IMR-90 (cell line): ENCODE measurements at regions not wholly inside any gene's neighbourhood (a gene's known extent, or its start where the extent isn't known, plus 50 kb on each side); places are given as distances from the start of the nearest gene placed in this dataset.

ENCODE experiments used
- CEBPB ChIP-seq: IDR thresholded peaks from 2 replicates; pipeline ENCODE4 v1.6.1; 2012; ENCODE audit warnings: low read depth, low read length, improper control_type of control experiment
- CHD1 ChIP-seq: IDR thresholded peaks from 2 replicates; pipeline ENCODE4 v1.6.1; 2012; ENCODE audit warnings: low read depth, low read length, improper control_type of control experiment
- CTCF ChIP-seq: conservative IDR thresholded peaks from 2 replicates; pipeline ENCODE4 v1.5.1; 2012; ENCODE audit warnings: mild to moderate bottlenecking, low read depth, low read length, improper control_type of control experiment
- FOS ChIP-seq: fragments of 150-350 bp; IDR thresholded peaks from 2 replicates; pipeline ENCODE4 v1.6.1; 2016; ENCODE audit warnings: low read depth, low read length
- MAZ ChIP-seq: IDR thresholded peaks from 2 replicates; pipeline ENCODE4 v1.6.1; 2012; ENCODE audit warnings: low read depth, mild to moderate bottlenecking, low read length, improper control_type of control experiment, moderate library complexity, borderline replicate concordance
- MXI1 ChIP-seq: IDR thresholded peaks from 2 replicates; pipeline ENCODE4 v1.6.1; 2012; ENCODE audit warnings: low read depth, mild to moderate bottlenecking, low read length, moderate library complexity, borderline replicate concordance
- POLR2A ChIP-seq: IDR thresholded peaks from 2 replicates; pipeline ENCODE4 v1.6.1; 2012; ENCODE audit warnings: mild to moderate bottlenecking, low read depth, low read length
- RAD21 ChIP-seq: IDR thresholded peaks from 2 replicates; pipeline ENCODE4 v1.6.1; 2012; ENCODE audit warnings: low read length, improper control_type of control experiment
- RCOR1 ChIP-seq: IDR thresholded peaks from 2 replicates; pipeline ENCODE4 v1.6.1; 2012; ENCODE audit warnings: mild to moderate bottlenecking, low read length, improper control_type of control experiment; ENCODE audit not compliant: insufficient replicate concordance
- RFX5 ChIP-seq: IDR thresholded peaks from 2 replicates; pipeline ENCODE4 v1.8.0; 2012; ENCODE audit warnings: low read depth, mild to moderate bottlenecking, low read length, moderate library complexity
- SMC3 ChIP-seq: fragments of 150-350 bp; IDR thresholded peaks from 2 replicates; pipeline ENCODE4 v1.6.1; 2016; ENCODE audit warnings: low read depth, mild to moderate bottlenecking, antibody characterized with exemption, low read length, moderate library complexity
- TF ChIP-seq, protein P1 (sequence below): fragments of 150-350 bp; IDR thresholded peaks from 2 replicates; pipeline ENCODE4 v1.6.1; 2016; ENCODE audit warnings: low read depth, mild to moderate bottlenecking, low read length, moderate library complexity, borderline replicate concordance
- TF ChIP-seq, protein P2 (sequence below): fragments of 150-350 bp; IDR thresholded peaks from 2 replicates; pipeline ENCODE4 v1.6.1; 2017; ENCODE audit warnings: mild to moderate bottlenecking, antibody characterized with exemption, low read length, low read depth

- no peak for TF ChIP-seq MXI1
- TF ChIP-seq, protein P1, sequence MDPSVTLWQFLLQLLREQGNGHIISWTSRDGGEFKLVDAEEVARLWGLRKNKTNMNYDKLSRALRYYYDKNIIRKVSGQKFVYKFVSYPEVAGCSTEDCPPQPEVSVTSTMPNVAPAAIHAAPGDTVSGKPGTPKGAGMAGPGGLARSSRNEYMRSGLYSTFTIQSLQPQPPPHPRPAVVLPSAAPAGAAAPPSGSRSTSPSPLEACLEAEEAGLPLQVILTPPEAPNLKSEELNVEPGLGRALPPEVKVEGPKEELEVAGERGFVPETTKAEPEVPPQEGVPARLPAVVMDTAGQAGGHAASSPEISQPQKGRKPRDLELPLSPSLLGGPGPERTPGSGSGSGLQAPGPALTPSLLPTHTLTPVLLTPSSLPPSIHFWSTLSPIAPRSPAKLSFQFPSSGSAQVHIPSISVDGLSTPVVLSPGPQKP = no peak
- TF ChIP-seq CTCF = no peak
- TF ChIP-seq CEBPB = no peak
- TF ChIP-seq RAD21 = no peak
- no peak for TF ChIP-seq RCOR1
- TF ChIP-seq CHD1 = no peak
- TF ChIP-seq, protein P2, sequence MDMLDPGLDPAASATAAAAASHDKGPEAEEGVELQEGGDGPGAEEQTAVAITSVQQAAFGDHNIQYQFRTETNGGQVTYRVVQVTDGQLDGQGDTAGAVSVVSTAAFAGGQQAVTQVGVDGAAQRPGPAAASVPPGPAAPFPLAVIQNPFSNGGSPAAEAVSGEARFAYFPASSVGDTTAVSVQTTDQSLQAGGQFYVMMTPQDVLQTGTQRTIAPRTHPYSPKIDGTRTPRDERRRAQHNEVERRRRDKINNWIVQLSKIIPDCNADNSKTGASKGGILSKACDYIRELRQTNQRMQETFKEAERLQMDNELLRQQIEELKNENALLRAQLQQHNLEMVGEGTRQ = no peak
- no peak for TF ChIP-seq FOS
- no peak for TF ChIP-seq RFX5
- TF ChIP-seq POLR2A = no peak
- TF ChIP-seq MAZ = no peak
- no peak for TF ChIP-seq SMC3
These were observed 267.8 kb downstream of the DTHD1 start for GRCh38 chr4:36549252-36549651.
